ENCODE measurements at regions not wholly inside any gene's neighbourhood (a gene's known extent, or its start where the extent isn't known, plus 50 kb on each side); places are given as distances from the start of the nearest gene placed in this dataset.
A peak's percentile ranks its signal among the peaks of the same experiment; 100 is the strongest.
"Not testable (repeated sequence)": the region's sequence is repeated elsewhere in the genome, so short reads cannot be mapped to it uniquely, and the experiment has no call there.

DNA sequence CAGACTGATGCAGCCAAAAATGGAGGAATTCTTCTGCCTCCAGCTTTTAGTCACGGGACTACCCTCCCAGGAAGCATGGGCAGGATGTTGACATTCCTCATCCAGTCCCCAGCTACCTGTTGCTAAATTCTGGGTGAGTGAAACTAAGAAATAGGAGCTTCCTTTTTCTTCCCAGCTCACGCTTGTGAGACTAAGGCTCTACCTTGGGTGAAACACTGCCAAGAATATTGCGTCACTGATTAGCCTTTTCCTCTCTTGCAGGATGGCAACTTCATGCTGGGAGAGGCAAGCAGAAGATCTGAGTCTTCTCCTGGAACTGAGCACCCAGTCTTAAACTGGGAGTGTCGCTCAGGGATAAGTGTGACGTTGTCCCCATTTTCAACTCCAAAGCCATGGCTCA lies 59.7 kb downstream of the RNU2-63P start:
- H3K27ac Mint-ChIP-seq; H3K27me3 Mint-ChIP-seq; H3K4me3 Mint-ChIP-seq; ATAC-seq; H3K4me1 Mint-ChIP-seq; DNase-seq; H3K9me3 Mint-ChIP-seq (ENCODE audit: low read depth); CTCF ChIA-PET; H3K36me3 Mint-ChIP-seq: not testable (repeated sequence)

DNA sequence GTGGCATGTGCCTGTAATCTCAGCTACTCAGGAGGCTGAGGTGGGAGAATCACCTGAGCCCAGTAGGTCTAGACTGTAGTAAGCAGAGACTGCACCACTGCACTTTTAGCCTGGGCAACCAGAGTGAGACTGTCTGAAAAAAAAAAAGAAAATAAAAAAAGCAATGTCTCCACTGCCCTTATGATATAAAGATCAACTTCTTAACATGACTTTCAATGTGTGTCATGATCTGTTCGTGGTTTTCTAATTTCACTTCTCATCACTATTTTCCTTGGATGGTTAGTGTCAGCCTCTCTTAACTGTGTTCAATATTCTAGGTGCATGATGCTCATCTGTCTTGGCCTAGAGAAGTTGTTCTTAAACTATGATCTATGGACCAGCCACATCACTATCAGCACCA lies 67.3 kb downstream of the RNU2-63P start:
- H3K36me3 Mint-ChIP-seq; ATAC-seq; H3K27ac Mint-ChIP-seq; CTCF ChIA-PET; H3K9me3 Mint-ChIP-seq (ENCODE audit: low read depth); H3K4me1 Mint-ChIP-seq; H3K4me3 Mint-ChIP-seq; DNase-seq; H3K27me3 Mint-ChIP-seq: not testable (repeated sequence)

GRCh38 chr2:87946644-87947370 lies 69.5 kb downstream of the RNU2-63P start:
- H3K27ac Mint-ChIP-seq, ATAC-seq, CTCF ChIA-PET: not testable (repeated sequence)

GRCh38 chr2:87939299-87939698 lies 77.0 kb downstream of the RNU2-63P start:
- H3K27ac Mint-ChIP-seq, H3K4me3 Mint-ChIP-seq, ATAC-seq: not testable (repeated sequence)

More at GRCh38 chr2:87946644-87947370, 69.5 kb downstream of the RNU2-63P start:
- not testable (repeated sequence) for H3K36me3 Mint-ChIP-seq; DNase-seq; H3K27me3 Mint-ChIP-seq; H3K4me1 Mint-ChIP-seq; H3K9me3 Mint-ChIP-seq (ENCODE audit: low read depth); H3K4me3 Mint-ChIP-seq

DNA sequence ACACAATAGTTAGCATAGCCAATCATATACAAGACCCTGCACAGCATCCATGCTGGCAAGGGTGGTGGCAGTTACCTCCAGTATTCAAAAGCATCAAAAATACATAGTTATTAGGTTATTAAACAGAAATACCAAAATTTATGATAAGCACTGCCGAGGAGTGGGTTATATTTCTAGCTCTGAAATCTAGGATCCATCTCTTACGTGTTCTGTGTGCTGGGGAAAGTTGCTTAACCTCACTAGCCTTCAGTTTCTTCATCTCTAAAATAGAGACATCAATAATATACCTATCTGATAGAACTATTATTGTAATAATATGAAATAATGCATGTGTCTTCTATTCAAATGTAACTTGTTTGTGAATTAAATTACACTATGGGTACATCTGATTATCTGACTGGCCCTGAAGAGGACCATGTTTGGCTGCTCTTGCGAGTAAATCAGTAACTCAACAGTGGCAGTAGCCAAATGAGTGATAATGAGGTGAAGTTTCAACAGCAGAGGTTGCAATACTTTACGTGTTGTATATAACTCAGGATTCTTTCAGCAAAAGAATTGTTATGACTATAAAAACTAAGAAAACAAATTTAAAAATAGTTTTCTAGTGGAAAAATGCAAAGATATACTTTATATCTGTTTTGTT lies 93.5 kb upstream of the RGPD2 start:
- H3K36me3 Mint-ChIP-seq; H3K27me3 Mint-ChIP-seq; H3K4me1 Mint-ChIP-seq; H3K4me3 Mint-ChIP-seq; ATAC-seq; H3K9me3 Mint-ChIP-seq (ENCODE audit: low read depth); H3K27ac Mint-ChIP-seq; DNase-seq; CTCF ChIA-PET: not testable (repeated sequence)

More at GRCh38 chr2:87939299-87939698, 77.0 kb downstream of the RNU2-63P start:
- H3K4me1 Mint-ChIP-seq; H3K36me3 Mint-ChIP-seq; H3K9me3 Mint-ChIP-seq (ENCODE audit: low read depth); H3K27me3 Mint-ChIP-seq; CTCF ChIA-PET; DNase-seq: not testable (repeated sequence)

- H3K27ac Mint-ChIP-seq; DNase-seq; H3K4me3 Mint-ChIP-seq; CTCF ChIA-PET; ATAC-seq; H3K9me3 Mint-ChIP-seq (ENCODE audit: low read depth); H3K4me1 Mint-ChIP-seq; H3K27me3 Mint-ChIP-seq; H3K36me3 Mint-ChIP-seq: not testable (repeated sequence)
These were observed 91.6 kb upstream of the RGPD2 start for GRCh38 chr2:87917194-87917593.

- H3K9me3 Mint-ChIP-seq (ENCODE audit: low read depth); DNase-seq; H3K36me3 Mint-ChIP-seq; H3K4me3 Mint-ChIP-seq; CTCF ChIA-PET; H3K27ac Mint-ChIP-seq; H3K27me3 Mint-ChIP-seq; H3K4me1 Mint-ChIP-seq: not testable (repeated sequence)
- peak; percentile 30 for ATAC-seq
These were observed 85.3 kb upstream of the RGPD2 start for GRCh38 chr2:87910848-87911247.

- H3K4me3 Mint-ChIP-seq; H3K4me1 Mint-ChIP-seq; H3K9me3 Mint-ChIP-seq (ENCODE audit: low read depth); H3K27ac Mint-ChIP-seq; H3K27me3 Mint-ChIP-seq; H3K36me3 Mint-ChIP-seq; DNase-seq; CTCF ChIA-PET: not testable (repeated sequence)
- peak; percentile 58 for ATAC-seq
These were observed 83.4 kb upstream of the RGPD2 start for GRCh38 chr2:87909042-87909441.

GRCh38 chr2:87907556-87908099 lies 82.0 kb upstream of the RGPD2 start:
- not testable (repeated sequence) for ATAC-seq

GRCh38 chr2:87903242-87904114 lies 77.9 kb upstream of the RGPD2 start:
- not testable (repeated sequence) for H3K4me1 Mint-ChIP-seq; H3K9me3 Mint-ChIP-seq (ENCODE audit: low read depth); H3K27me3 Mint-ChIP-seq

More at GRCh38 chr2:87907556-87908099, 82.0 kb upstream of the RGPD2 start:
- H3K4me3 Mint-ChIP-seq; H3K4me1 Mint-ChIP-seq; H3K27me3 Mint-ChIP-seq; H3K27ac Mint-ChIP-seq; CTCF ChIA-PET; DNase-seq; H3K36me3 Mint-ChIP-seq; H3K9me3 Mint-ChIP-seq (ENCODE audit: low read depth): not testable (repeated sequence)

DNA sequence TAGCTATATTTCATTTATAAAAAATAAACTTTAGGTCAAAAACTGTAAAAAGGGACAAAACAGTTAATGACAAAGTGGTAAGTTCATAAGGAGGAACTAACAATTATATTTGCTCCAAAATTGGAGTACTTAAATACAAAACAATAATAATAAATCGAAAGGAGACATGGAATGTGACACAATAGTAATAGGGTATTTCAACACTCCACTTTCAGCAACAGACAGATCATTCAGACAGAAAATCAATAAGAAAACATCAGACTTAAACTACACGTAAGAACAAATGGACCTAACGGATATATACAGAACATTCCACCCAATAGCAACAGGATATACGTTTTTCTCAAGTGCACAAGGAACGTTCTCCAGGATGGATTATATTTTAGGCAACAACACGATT lies 58.1 kb upstream of the RGPD2 start:
- H3K9me3 Mint-ChIP-seq (ENCODE audit: low read depth); H3K4me3 Mint-ChIP-seq; DNase-seq; H3K27ac Mint-ChIP-seq; ATAC-seq; H3K36me3 Mint-ChIP-seq; CTCF ChIA-PET; H3K27me3 Mint-ChIP-seq; H3K4me1 Mint-ChIP-seq: not testable (repeated sequence)

More at GRCh38 chr2:87903242-87904114, 77.9 kb upstream of the RGPD2 start:
- CTCF ChIA-PET, H3K4me3 Mint-ChIP-seq, DNase-seq, ATAC-seq, H3K36me3 Mint-ChIP-seq, H3K27ac Mint-ChIP-seq: not testable (repeated sequence)

Measured in activated CD8-positive, alpha-beta memory T cell treated with anti-CD3 and anti-CD28 coated beads, Interleukin-2, amount 10 ng/mL, durations not matched to agents 7 days and 5 days (primary cell).